Stimulated activated CD8-positive, alpha-beta memory T cell treated with anti-CD3 and anti-CD28 coated beads, Interleukin-7, amount 100 ng/mL, for 4 hours (primary cell): ENCODE measurements at regions not wholly inside any gene's neighbourhood (a gene's known extent, or its start where the extent isn't known, plus 50 kb on each side); places are given as distances from the start of the nearest gene placed in this dataset.
"Not testable (repeated sequence)": the region's sequence is repeated elsewhere in the genome, so short reads cannot be mapped to it uniquely, and the experiment has no call there.

Source experiments
- DNase-seq, 2 donors: peaks; one replicate each; pipeline ENCODE4 v3.0.0-alpha.2; 2020; ENCODE audit warnings: low read depth in 2 of 2

- DNase-seq = peak; percentile 39 to 41
Measured at GRCh38 chr6:14754751-14755513, 490.9 kb upstream of the JARID2 start.

- no peak for DNase-seq
Measured at GRCh38 chr6:14756340-14756739, 489.5 kb upstream of the JARID2 start.

GRCh38 chr6:14757014-14757413 lies 488.9 kb upstream of the JARID2 start:
- DNase-seq = no peak

GRCh38 chr6:14757418-14757817 lies 488.5 kb upstream of the JARID2 start:
- DNase-seq = no peak

- DNase-seq = peak in 1 of 2 donors; percentile 17
Measured at GRCh38 chr6:14758421-14759081, 487.3 kb upstream of the JARID2 start.

- DNase-seq = no peak
Measured at GRCh38 chr6:14759976-14760672, 485.7 kb upstream of the JARID2 start.

GRCh38 chr6:14762077-14762476 lies 483.8 kb upstream of the JARID2 start:
- DNase-seq = no peak

- no peak for DNase-seq
Measured at GRCh38 chr6:14763139-14763538, 482.7 kb upstream of the JARID2 start.

- no peak for DNase-seq
Measured at GRCh38 chr6:14763616-14764015, 482.3 kb upstream of the JARID2 start.

GRCh38 chr6:14765106-14765505 lies 480.8 kb upstream of the JARID2 start:
- no peak for DNase-seq

- no peak for DNase-seq
Measured at GRCh38 chr6:14765721-14766390, 480.0 kb upstream of the JARID2 start.

- DNase-seq = no peak
Measured at GRCh38 chr6:14766391-14766994, 479.4 kb upstream of the JARID2 start.

GRCh38 chr6:14767226-14767625 lies 478.6 kb upstream of the JARID2 start:
- DNase-seq = no peak

- DNase-seq = no peak
Measured at GRCh38 chr6:14770040-14770439, 475.8 kb upstream of the JARID2 start.

GRCh38 chr6:14770572-14770971 lies 475.3 kb upstream of the JARID2 start:
- no peak for DNase-seq

GRCh38 chr6:14771016-14771415 lies 474.9 kb upstream of the JARID2 start:
- no peak for DNase-seq

- no peak for DNase-seq
Measured at GRCh38 chr6:14772188-14772587, 473.7 kb upstream of the JARID2 start.

GRCh38 chr6:14775528-14775927 lies 470.3 kb upstream of the JARID2 start:
- DNase-seq = no peak

GRCh38 chr6:14776307-14776706 lies 469.6 kb upstream of the JARID2 start:
- DNase-seq = no peak

- DNase-seq = no peak
Measured at GRCh38 chr6:14781772-14782525, 463.9 kb upstream of the JARID2 start.

- not testable (repeated sequence) for DNase-seq
Measured at GRCh38 chr6:14782921-14783464, 462.9 kb upstream of the JARID2 start.
